Glutamatergic neuron (in vitro differentiated cells): ENCODE measurements at regions not wholly inside any gene's neighbourhood (a gene's known extent, or its start where the extent isn't known, plus 50 kb on each side); places are given as distances from the start of the nearest gene placed in this dataset.

Source experiments
- DNase-seq: peaks from one replicate; pipeline ENCODE4 v3.0.0; 2022
- H3K27ac Mint-ChIP-seq: one replicate; pipeline ENCODE4 v1.8.0; 2020; ENCODE audit warnings: mild to moderate bottlenecking, mixed read lengths, inconsistent platforms; ENCODE audit not compliant: unreplicated experiment
- H3K27me3 Mint-ChIP-seq: one replicate; pipeline ENCODE4 v1.8.0; 2020; ENCODE audit warnings: mild to moderate bottlenecking, moderate library complexity, mixed read lengths, inconsistent platforms; ENCODE audit not compliant: unreplicated experiment
- H3K36me3 Mint-ChIP-seq: one replicate; pipeline ENCODE4 v1.8.0; 2020; ENCODE audit warnings: mild to moderate bottlenecking, mixed read lengths, inconsistent platforms; ENCODE audit not compliant: unreplicated experiment
- H3K4me1 Mint-ChIP-seq: one replicate; pipeline ENCODE4 v1.8.0; 2020; ENCODE audit warnings: mild to moderate bottlenecking, low read depth, mixed read lengths, inconsistent platforms; ENCODE audit not compliant: unreplicated experiment
- H3K4me3 Mint-ChIP-seq: one replicate; pipeline ENCODE4 v1.8.0; 2020; ENCODE audit warnings: mild to moderate bottlenecking, mixed read lengths, inconsistent platforms; ENCODE audit not compliant: unreplicated experiment
- H3K9me3 Mint-ChIP-seq: one replicate; pipeline ENCODE4 v1.8.0; 2020; ENCODE audit warnings: mild to moderate bottlenecking, moderate library complexity, mixed read lengths, inconsistent platforms; ENCODE audit not compliant: unreplicated experiment
- TF ChIP-seq, protein P1 (sequence below): fragments of 200-600 bp; sonication (generic); IDR thresholded peaks from one replicate; pipeline ENCODE4 v1.5.0; 2021; ENCODE audit not compliant: partially characterized antibody, unreplicated experiment

DNA sequence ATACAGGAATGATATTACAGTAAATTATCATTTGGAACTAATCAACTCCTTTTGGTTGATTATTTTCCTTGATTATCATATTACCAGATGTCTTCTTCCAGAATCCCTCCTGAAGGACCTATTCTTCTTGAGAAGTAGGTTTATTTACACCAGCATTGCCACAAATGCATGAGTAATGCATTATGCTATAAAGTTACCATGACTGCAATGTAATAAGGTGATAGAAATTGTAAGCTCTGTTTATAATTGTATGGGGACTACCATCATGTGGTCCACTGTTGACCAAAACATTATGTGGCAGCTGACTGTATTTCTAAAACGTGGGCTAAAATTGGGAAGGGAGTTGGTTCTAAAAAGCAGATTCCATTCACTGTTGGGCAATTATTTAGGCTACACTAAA, 602.2 kb downstream of the NYAP2 start:
- DNase-seq = no peak
- Mint-ChIP-seq H3K9me3 (no peaks in the 10 kb centered on the region), H3K27me3 (no peaks in the 10 kb centered on the region), H3K36me3 (no peaks in the 10 kb centered on the region), H3K4me3 (no peak overlapping the region), H3K4me1 (peaks cover 3% of the 10 kb centered on the region), H3K27ac (no peak overlapping the region)
- TF ChIP-seq, protein P1, sequence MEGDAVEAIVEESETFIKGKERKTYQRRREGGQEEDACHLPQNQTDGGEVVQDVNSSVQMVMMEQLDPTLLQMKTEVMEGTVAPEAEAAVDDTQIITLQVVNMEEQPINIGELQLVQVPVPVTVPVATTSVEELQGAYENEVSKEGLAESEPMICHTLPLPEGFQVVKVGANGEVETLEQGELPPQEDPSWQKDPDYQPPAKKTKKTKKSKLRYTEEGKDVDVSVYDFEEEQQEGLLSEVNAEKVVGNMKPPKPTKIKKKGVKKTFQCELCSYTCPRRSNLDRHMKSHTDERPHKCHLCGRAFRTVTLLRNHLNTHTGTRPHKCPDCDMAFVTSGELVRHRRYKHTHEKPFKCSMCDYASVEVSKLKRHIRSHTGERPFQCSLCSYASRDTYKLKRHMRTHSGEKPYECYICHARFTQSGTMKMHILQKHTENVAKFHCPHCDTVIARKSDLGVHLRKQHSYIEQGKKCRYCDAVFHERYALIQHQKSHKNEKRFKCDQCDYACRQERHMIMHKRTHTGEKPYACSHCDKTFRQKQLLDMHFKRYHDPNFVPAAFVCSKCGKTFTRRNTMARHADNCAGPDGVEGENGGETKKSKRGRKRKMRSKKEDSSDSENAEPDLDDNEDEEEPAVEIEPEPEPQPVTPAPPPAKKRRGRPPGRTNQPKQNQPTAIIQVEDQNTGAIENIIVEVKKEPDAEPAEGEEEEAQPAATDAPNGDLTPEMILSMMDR = no peak

DNA sequence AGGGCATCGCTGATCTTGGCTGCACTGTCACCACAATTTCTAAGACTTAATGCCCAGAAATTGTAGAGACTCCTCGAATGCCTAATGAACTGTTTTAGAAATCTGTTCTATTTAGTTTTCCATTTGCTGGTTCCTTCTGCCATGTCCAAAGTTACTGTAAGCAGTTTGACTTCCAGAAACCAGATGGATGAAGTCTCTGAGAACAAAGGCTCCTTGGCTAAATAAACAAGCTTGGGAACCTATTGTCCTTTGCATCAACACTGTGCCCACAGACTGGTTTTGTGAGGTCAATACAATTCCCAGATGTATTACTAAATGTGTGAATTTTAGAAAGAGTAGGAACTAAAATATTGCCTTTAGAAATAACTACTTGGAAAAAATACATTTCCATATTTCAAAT, 600.2 kb downstream of the NYAP2 start:
- no peaks in the 10 kb centered on the region for H3K36me3 Mint-ChIP-seq
- no peak overlapping the region for H3K27ac Mint-ChIP-seq
- no peak overlapping the region for H3K4me3 Mint-ChIP-seq
- H3K4me1 Mint-ChIP-seq = peaks cover 3% of the 10 kb centered on the region
- no peaks in the 10 kb centered on the region for H3K27me3 Mint-ChIP-seq
- TF ChIP-seq, protein P1 = no peak
- no peaks in the 10 kb centered on the region for H3K9me3 Mint-ChIP-seq
- DNase-seq = no peak

DNA sequence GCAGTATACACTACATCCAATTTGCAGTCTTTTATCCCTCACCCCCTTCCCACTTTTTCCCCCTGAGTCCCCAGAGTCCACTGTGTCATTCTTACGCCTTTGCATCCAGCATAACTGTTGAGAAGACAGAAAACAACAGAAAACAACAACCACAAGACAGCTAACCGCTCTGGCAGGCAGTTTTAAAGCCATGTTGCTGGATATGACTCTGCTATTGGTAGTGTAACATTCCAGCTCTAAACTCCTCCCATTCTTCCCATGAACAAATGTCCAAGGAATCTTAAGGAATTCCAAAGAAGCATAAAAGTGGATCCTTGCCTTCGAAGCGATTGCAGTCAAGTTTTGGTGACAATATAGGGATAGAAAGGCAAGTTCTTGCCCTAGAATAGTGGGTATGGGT, 599.1 kb downstream of the NYAP2 start:
- H3K27ac Mint-ChIP-seq = no peak overlapping the region
- no peaks in the 10 kb centered on the region for H3K36me3 Mint-ChIP-seq

DNA sequence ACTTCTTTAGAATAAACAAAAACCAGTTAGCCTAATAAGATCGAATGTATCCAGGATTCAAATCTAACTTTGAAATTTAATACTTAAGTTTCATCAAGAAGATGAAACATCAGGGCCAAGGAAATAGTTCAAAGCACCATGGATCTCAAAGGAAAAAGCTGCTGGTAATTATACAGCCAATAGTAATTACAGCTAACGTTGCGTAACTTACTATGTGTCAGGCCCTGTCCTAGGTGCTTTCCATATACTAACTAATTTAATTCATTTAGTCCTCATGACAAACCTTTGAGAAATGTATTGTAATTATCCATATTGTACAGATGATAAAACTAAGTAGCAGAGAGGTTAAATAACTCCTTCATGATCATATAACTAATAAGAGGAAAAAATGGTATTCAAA, 598.6 kb downstream of the NYAP2 start:
- Mint-ChIP-seq H3K27ac (no peak overlapping the region), H3K36me3 (no peaks in the 10 kb centered on the region), H3K4me3 (no peak overlapping the region), H3K27me3 (no peaks in the 10 kb centered on the region), H3K4me1 (peaks cover 3% of the 10 kb centered on the region), H3K9me3 (no peaks in the 10 kb centered on the region)
- no peak for DNase-seq
- TF ChIP-seq, protein P1 = no peak

More for the DNA sequence above, 599.1 kb downstream of the NYAP2 start:
- DNase-seq = no peak
- Mint-ChIP-seq H3K9me3 (no peaks in the 10 kb centered on the region), H3K27me3 (no peaks in the 10 kb centered on the region), H3K4me1 (peaks cover 3% of the 10 kb centered on the region), H3K4me3 (no peak overlapping the region)
- TF ChIP-seq, protein P1 = no peak

DNA sequence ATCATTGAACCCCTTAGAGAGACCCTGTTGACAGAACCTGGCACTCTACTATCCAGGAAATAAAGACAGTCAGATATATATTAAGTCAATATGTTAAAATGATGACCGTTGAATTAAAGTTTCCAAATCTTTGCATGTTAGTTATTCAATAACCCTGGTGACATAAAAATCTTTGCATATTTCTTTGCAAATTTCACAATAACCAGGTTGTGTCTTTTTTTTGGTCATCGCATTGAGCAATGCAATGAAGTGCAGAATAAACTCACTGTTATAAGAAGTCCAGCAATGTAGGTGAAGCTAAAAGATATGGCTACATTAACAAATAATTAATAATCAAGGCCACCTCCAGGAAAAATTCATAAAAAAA, 596.9 kb downstream of the NYAP2 start:
- H3K27me3 Mint-ChIP-seq = no peaks in the 10 kb centered on the region
- no peak overlapping the region for H3K27ac Mint-ChIP-seq
- H3K4me1 Mint-ChIP-seq = peaks cover 3% of the 10 kb centered on the region
- H3K9me3 Mint-ChIP-seq = no peaks in the 10 kb centered on the region
- DNase-seq = no peak
- no peak overlapping the region for H3K4me3 Mint-ChIP-seq
- TF ChIP-seq, protein P1 = no peak
- no peaks in the 10 kb centered on the region for H3K36me3 Mint-ChIP-seq
